ENCODE measurements at regions not wholly inside any gene's neighbourhood (a gene's known extent, or its start where the extent isn't known, plus 50 kb on each side); places are given as distances from the start of the nearest gene placed in this dataset.

- TF ChIP-seq CTCF (IDR thresholded peaks at IDR 0.05) (no peak), POLR2A (IDR thresholded peaks at IDR 0.05) (no peak)
Observed at GRCh38 chr15:91366111-91366510, 266.1 kb downstream of the SV2B start.

All from heart left ventricle (tissue), 13 donors.